Mammary epithelial cell (primary cell): ENCODE measurements at regions not wholly inside any gene's neighbourhood (a gene's known extent, or its start where the extent isn't known, plus 50 kb on each side); places are given as distances from the start of the nearest gene placed in this dataset.

Source experiments
- CTCF ChIP-seq, 2 donors: IDR thresholded peaks in 1 of 2; conservative IDR thresholded peaks in 1 of 2; 2 replicates each; pipeline ENCODE4 v1.5.1; 2011 to 2012; ENCODE audit warnings: inconsistent platforms in 2 of 2, low read length in 2 of 2, mild to moderate bottlenecking in 2 of 2, control low read depth in 1 of 2, low read depth in 1 of 2; ENCODE audit not compliant: insufficient read depth in 1 of 2; ENCODE audit errors: extremely low read depth in 1 of 2
- EZH2 ChIP-seq: IDR thresholded peaks from 2 replicates; pipeline ENCODE4 v1.6.1; 2012; ENCODE audit warnings: low read length, inconsistent platforms, borderline replicate concordance

DNA sequence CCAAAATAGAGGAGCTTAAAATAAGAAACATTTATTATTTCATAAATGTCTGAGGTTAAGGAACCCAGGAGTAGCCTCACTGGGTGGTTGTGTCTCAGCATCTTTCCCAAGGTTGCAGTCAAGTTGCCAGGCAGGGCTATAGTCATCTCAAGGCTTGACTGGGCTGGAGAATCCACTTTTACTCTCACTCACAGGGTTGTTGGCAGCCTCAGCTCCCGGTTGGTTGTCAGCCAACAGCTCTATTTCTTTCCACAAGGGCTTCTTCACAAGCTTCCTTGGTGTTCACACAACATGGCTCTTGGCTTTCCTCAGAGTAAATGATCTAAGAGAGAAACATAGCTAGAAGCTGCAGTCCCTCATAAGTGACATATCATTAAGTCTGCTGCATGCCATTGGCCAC, 55.6 kb upstream of the TEX51 start:
- TF ChIP-seq CTCF (conservative IDR thresholded peaks at IDR 0.05 in 1 of 2, IDR thresholded peaks at IDR 0.05 in 1 of 2; ENCODE audit: extremely low read depth in 1 of 2, insufficient read depth in 1 of 2, low read depth in 1 of 2, low read length in 2 of 2) = no peak
- TF ChIP-seq EZH2 = no peak
